GM19043 (cell line): ENCODE measurements at regions not wholly inside any gene's neighbourhood (a gene's known extent, or its start where the extent isn't known, plus 50 kb on each side); places are given as distances from the start of the nearest gene placed in this dataset.

Experiments used
- ATAC-seq: cut with Tn5 transposase; IDR thresholded peaks from one replicate; pipeline ENCODE4 v1.9.1; 2021; ENCODE audit warnings: low read depth; ENCODE audit not compliant: unreplicated experiment

GRCh38 chr4:111736516-111736915 lies 408.7 kb upstream of the FAM241A start:
- no peak for ATAC-seq

- no peak for ATAC-seq
These were observed 400.4 kb upstream of the FAM241A start for GRCh38 chr4:111744847-111745246.

GRCh38 chr4:111748157-111748556 lies 397.1 kb upstream of the FAM241A start:
- ATAC-seq: no peak

- ATAC-seq: no peak
These were observed 391.3 kb upstream of the FAM241A start for GRCh38 chr4:111754003-111754402.

GRCh38 chr4:111755571-111755970 lies 389.7 kb upstream of the FAM241A start:
- ATAC-seq: no peak

GRCh38 chr4:111761531-111761930 lies 383.7 kb upstream of the FAM241A start:
- no peak for ATAC-seq

- ATAC-seq: no peak
These were observed 374.7 kb upstream of the FAM241A start for GRCh38 chr4:111770514-111770913.

GRCh38 chr4:111773858-111774257 lies 371.4 kb upstream of the FAM241A start:
- ATAC-seq: no peak

GRCh38 chr4:111775556-111776297 lies 369.5 kb upstream of the FAM241A start:
- no peak for ATAC-seq

- ATAC-seq: no peak
These were observed 368.7 kb upstream of the FAM241A start for GRCh38 chr4:111776561-111776960.

GRCh38 chr4:111778543-111778942 lies 366.7 kb upstream of the FAM241A start:
- no peak for ATAC-seq

- ATAC-seq: no peak
These were observed 364.3 kb upstream of the FAM241A start for GRCh38 chr4:111780965-111781364.

- no peak for ATAC-seq
These were observed 363.6 kb upstream of the FAM241A start for GRCh38 chr4:111781611-111782010.

GRCh38 chr4:111788099-111788498 lies 357.2 kb upstream of the FAM241A start:
- no peak for ATAC-seq

GRCh38 chr4:111789901-111790640 lies 355.2 kb upstream of the FAM241A start:
- ATAC-seq: no peak

- no peak for ATAC-seq
These were observed 352.6 kb upstream of the FAM241A start for GRCh38 chr4:111792632-111793031.

GRCh38 chr4:111793433-111794091 lies 351.7 kb upstream of the FAM241A start:
- no peak for ATAC-seq

- no peak for ATAC-seq
These were observed 347.6 kb upstream of the FAM241A start for GRCh38 chr4:111797455-111798163.

- no peak for ATAC-seq
These were observed 346.4 kb upstream of the FAM241A start for GRCh38 chr4:111798840-111799239.

- ATAC-seq: no peak
These were observed 344.7 kb upstream of the FAM241A start for GRCh38 chr4:111800551-111800950.

- no peak for ATAC-seq
These were observed 343.1 kb upstream of the FAM241A start for GRCh38 chr4:111802191-111802590.
